Left lung (tissue), 4 donors: ENCODE measurements at regions not wholly inside any gene's neighbourhood (a gene's known extent, or its start where the extent isn't known, plus 50 kb on each side); places are given as distances from the start of the nearest gene placed in this dataset.

ENCODE experiments used
- ATAC-seq: fragments of 200-7000 bp; cut with Tn5 transposase; one replicate; pipeline ENCODE4 v1.9.1; 2020; ENCODE audit warnings: moderate library complexity
- DNase-seq, 4 donors: peaks; one replicate each; pipeline ENCODE4 v3.0.0-alpha.2; 2013 to 2020
- H3K27ac ChIP-seq, 2 donors: fragments of 200-600 bp; sonication (generic) in 1 of 2; one replicate each; pipeline versions ENCODE4 v1.5.0 to v1.8.0; 2020 to 2021
- H3K27me3 ChIP-seq, 2 donors: fragments of 200-600 bp; sonication (generic) in 1 of 2; one replicate each; pipeline versions ENCODE4 v1.5.0 to v1.8.0; 2020 to 2021
- H3K36me3 ChIP-seq, 2 donors: fragments of 200-600 bp; sonication (generic) in 1 of 2; one replicate each; pipeline versions ENCODE4 v1.5.0 to v1.8.0; 2020 to 2021
- H3K4me1 ChIP-seq, 2 donors: fragments of 200-600 bp; one replicate each; pipeline ENCODE4 v1.8.0; 2021
- H3K4me3 ChIP-seq, 2 donors: fragments of 200-600 bp; sonication (generic) in 1 of 2; one replicate each; pipeline versions ENCODE4 v1.5.0 to v1.8.0; 2020 to 2021; ENCODE audit warnings: mild to moderate bottlenecking in 1 of 2
- H3K9me3 ChIP-seq, 2 donors: fragments of 200-600 bp; sonication (generic) in 1 of 2; one replicate each; pipeline versions ENCODE4 v1.5.0 to v1.8.0; 2020 to 2021
- intact Hi-C, 2 donors: fragments of 100-400 bp; cut with DNase I; formaldehyde crosslinking; loops; one replicate each; pipeline versions ENCODE4 v1.11.2 to v1.14.2; 2022
- TF ChIP-seq, protein P1 (sequence below), 2 donors: fragments of 200-600 bp; sonication (generic) in 1 of 2; IDR thresholded peaks; one replicate each; pipeline versions ENCODE4 v1.5.0 to v1.8.0; 2021; ENCODE audit warnings: antibody characterized with exemption in 2 of 2
- donor health status: DM: no; HTN: yes; CAD: no.
- donor health status: DM: no; HTN: no; CAD: no.

DNA sequence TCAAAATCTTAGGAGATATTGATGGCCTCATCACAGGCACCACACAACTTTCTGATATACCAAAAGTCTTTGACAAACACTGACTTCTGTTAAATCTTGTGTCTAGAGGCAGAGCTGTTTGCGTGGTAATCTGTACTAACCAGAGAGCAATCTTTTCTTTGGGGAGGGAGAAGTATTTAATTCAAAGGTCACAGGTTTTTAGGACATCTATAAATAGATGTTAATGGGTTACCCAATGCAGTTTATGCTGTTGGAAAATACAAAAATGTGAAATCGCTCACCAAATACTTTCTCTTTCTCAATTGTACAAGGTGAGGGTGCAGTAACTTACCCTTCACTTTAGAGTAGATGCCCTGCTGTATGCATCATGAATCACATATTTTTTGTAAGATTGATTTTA lies 510.5 kb downstream of the NSUN3 start:
- TF ChIP-seq, protein P1, sequence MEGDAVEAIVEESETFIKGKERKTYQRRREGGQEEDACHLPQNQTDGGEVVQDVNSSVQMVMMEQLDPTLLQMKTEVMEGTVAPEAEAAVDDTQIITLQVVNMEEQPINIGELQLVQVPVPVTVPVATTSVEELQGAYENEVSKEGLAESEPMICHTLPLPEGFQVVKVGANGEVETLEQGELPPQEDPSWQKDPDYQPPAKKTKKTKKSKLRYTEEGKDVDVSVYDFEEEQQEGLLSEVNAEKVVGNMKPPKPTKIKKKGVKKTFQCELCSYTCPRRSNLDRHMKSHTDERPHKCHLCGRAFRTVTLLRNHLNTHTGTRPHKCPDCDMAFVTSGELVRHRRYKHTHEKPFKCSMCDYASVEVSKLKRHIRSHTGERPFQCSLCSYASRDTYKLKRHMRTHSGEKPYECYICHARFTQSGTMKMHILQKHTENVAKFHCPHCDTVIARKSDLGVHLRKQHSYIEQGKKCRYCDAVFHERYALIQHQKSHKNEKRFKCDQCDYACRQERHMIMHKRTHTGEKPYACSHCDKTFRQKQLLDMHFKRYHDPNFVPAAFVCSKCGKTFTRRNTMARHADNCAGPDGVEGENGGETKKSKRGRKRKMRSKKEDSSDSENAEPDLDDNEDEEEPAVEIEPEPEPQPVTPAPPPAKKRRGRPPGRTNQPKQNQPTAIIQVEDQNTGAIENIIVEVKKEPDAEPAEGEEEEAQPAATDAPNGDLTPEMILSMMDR (IDR thresholded peaks at IDR 0.05) = no peak
- DNase-seq (no peak), ATAC-seq (no peak)
- Histone ChIP-seq H3K36me3 (no peaks in the 10 kb centered on the region), H3K4me3 (no peak overlapping the region), H3K27ac (no peak overlapping the region), H3K27me3 (no peaks in the 10 kb centered on the region), H3K4me1 (no peaks in the 10 kb centered on the region), H3K9me3 (peaks cover 0 to 3% of the 10 kb centered on the region in 2 donors)
- intact Hi-C loops = no loop called here

DNA sequence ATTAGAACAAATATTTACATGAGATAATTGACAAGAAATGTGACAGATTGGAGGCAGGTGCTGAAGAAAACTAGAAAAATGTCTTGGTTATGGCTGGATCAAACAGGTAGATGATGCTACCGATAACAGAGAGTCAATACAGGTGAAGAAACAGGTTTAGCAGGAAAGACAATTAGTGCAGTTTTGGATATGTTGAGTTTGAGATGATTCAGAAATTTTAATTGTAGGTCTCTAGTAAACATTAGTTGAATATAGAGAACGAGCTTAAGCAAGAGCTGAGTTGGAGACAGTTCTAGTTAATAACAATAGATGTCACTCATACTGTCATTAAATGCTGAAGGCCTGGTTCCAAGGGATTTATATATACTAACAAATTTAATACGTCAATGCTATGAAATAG lies 524.4 kb downstream of the NSUN3 start:
- H3K9me3 ChIP-seq = no peaks in the 10 kb centered on the region
- ATAC-seq (no peak), DNase-seq (no peak)
- no peaks in the 10 kb centered on the region for H3K27me3 ChIP-seq
- H3K4me3 ChIP-seq = no peak overlapping the region
- intact Hi-C loops = no loop called here
- no peak overlapping the region for H3K27ac ChIP-seq
- TF ChIP-seq, protein P1 (IDR thresholded peaks at IDR 0.05) = no peak
- H3K4me1 ChIP-seq = no peaks in the 10 kb centered on the region
- no peaks in the 10 kb centered on the region for H3K36me3 ChIP-seq

DNA sequence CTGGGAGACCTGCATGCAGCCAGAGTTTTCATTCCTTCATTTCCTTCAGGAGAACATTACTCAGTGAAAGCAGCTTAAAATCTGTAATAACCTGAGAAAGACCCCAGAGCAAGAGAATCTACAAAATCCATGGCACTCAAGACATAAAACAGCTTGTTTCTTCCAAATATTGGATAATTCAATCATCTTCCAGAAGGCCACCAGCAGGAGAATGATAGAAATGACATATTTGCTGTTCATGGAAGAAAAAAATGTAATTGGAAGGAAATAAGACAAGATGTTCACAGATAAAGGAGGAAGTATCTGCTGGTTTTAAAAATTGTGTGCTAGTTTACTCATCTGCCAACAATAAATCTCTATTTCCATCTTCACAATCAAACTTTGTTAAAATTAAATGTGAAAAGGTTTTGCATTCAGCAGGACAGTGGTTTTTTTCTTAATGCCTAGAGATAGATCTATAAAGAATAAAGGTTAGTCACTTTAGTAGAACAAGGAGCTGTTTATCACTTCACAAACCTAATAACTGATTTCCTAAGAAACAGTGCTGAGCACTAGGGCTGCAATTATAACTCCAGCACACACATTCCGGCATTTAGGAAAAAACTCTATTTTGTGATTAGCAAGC lies 530.8 kb downstream of the NSUN3 start:
- Histone ChIP-seq H3K27ac (no peak overlapping the region), H3K4me1 (no peaks in the 10 kb centered on the region), H3K36me3 (no peaks in the 10 kb centered on the region), H3K9me3 (no peaks in the 10 kb centered on the region), H3K4me3 (no peak overlapping the region), H3K27me3 (no peaks in the 10 kb centered on the region)
- DNase-seq (no peak), ATAC-seq (no peak)
- TF ChIP-seq, protein P1 (IDR thresholded peaks at IDR 0.05) = no peak
- intact Hi-C loops = no loop called here

DNA sequence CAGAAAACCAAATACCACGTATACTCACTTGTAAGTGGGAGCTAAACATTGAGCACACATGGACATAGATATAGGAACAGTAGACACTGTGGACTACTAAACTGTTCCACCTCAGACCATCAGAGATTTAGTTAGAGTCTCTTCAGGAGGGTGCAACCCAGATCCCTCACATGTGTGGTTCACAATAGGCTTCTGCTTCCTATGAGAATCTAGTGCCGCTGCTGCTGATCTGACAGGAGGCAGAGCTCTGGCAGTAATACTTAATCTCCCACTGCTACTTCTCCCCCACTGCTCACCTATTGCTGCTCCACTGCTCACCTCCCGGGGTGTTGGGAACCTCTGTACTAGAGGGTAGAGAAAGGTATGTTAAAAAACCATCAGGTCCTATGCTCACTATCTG lies 533.3 kb downstream of the NSUN3 start:
- Histone ChIP-seq H3K27ac (no peak overlapping the region), H3K9me3 (no peaks in the 10 kb centered on the region), H3K27me3 (no peaks in the 10 kb centered on the region), H3K4me1 (no peaks in the 10 kb centered on the region), H3K36me3 (no peaks in the 10 kb centered on the region), H3K4me3 (no peak overlapping the region)
- ATAC-seq (no peak), DNase-seq (no peak)
- intact Hi-C loops = no loop called here
- TF ChIP-seq, protein P1 (IDR thresholded peaks at IDR 0.05) = no peak

DNA sequence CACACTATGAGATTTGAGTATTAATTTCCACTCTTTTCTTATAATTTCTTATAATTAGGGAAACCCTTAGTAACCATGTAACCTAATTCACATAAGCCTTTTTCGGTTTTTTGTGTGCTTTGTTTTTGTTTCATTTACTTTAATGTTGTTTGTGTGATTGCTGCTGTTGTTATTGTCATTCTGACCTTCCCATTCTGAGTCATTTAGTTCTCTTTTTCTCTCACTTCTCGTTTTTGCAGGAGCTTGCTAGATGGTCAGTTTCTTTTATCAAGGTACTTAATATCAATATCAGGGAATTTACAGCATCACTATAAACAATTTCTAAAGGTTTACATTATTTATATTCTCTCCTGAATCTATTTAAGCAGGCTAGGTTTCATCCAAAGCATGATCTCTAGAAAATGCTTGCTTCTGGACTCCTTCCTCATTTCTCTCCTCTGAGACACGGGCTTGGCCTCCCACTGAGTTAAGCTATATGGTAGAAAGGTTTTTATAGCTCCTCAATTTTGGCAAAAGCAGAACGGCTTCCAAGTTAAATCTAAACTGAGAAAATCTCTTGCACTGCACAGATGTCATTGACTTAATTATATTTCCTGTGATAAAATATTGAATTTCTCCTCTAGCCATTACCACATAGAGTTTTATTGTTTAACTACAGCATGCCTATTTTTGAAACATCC lies 534.2 kb downstream of the NSUN3 start:
- no peak overlapping the region for H3K4me3 ChIP-seq
- TF ChIP-seq, protein P1 (IDR thresholded peaks at IDR 0.05) = no peak

More for the DNA sequence above, 534.2 kb downstream of the NSUN3 start:
- ATAC-seq = no peak
- DNase-seq = no peak
- intact Hi-C loops = no loop called here
- Histone ChIP-seq H3K4me1 (no peaks in the 10 kb centered on the region), H3K27ac (no peak overlapping the region), H3K27me3 (no peaks in the 10 kb centered on the region), H3K9me3 (no peaks in the 10 kb centered on the region), H3K36me3 (no peaks in the 10 kb centered on the region)
